MCF 10A (cell line): ENCODE measurements at regions not wholly inside any gene's neighbourhood (a gene's known extent, or its start where the extent isn't known, plus 50 kb on each side); places are given as distances from the start of the nearest gene placed in this dataset.

ENCODE experiments used
- BruUV-seq: library from RNA; stranded (reverse); fragments of 400-500 nt; replicated peaks from 2 replicates; lab custom pipeline; 2021; lab: Mats Ljungman, UMichigan
- CTCF ChIA-PET: fragments of 300-600 bp; sonication (Branson Sonifier 250); formaldehyde crosslinking; extraction: SDS; loops from one replicate; lab custom pipeline; 2021; ENCODE audit warnings: antibody characterized with exemption, inconsistent platforms; lab: Yijun Ruan, JAX
- POLR2A ChIA-PET: fragments of 300-600, 350-650 bp; sonication (Branson Sonifier 250); formaldehyde crosslinking; extraction: SDS; loops from one replicate; lab custom pipeline; 2020; ENCODE audit warnings: antibody characterized with exemption, inconsistent platforms; lab: Yijun Ruan, JAX
- DNase-seq: peaks from one replicate; pipeline ENCODE4 v3.0.0-alpha.2; 2018; ENCODE audit not compliant: unreplicated experiment
- H3K27ac Mint-ChIP-seq: one replicate; pipeline ENCODE4 v1.8.0; 2022; ENCODE audit warnings: mild to moderate bottlenecking, low read depth, mixed read lengths; ENCODE audit not compliant: unreplicated experiment
- H3K27me3 Mint-ChIP-seq: one replicate; pipeline ENCODE4 v1.8.0; 2022; ENCODE audit warnings: mixed read lengths; ENCODE audit not compliant: insufficient read depth, unreplicated experiment
- H3K36me3 Mint-ChIP-seq: one replicate; pipeline ENCODE4 v1.8.0; 2022; ENCODE audit warnings: mild to moderate bottlenecking, moderate library complexity, mixed read lengths; ENCODE audit not compliant: insufficient read depth, unreplicated experiment
- H3K4me1 Mint-ChIP-seq: one replicate; pipeline ENCODE4 v1.8.0; 2022; ENCODE audit warnings: mixed read lengths; ENCODE audit not compliant: insufficient read depth, unreplicated experiment
- H3K4me3 Mint-ChIP-seq: one replicate; pipeline ENCODE4 v1.8.0; 2022; ENCODE audit warnings: mild to moderate bottlenecking, moderate library complexity, mixed read lengths; ENCODE audit not compliant: unreplicated experiment
- H3K9me3 Mint-ChIP-seq: one replicate; pipeline ENCODE4 v1.8.0; 2022; ENCODE audit warnings: mixed read lengths; ENCODE audit not compliant: unreplicated experiment
- intact Hi-C: fragments of 100-400 bp; cut with micrococcal nuclease; formaldehyde crosslinking; loops from 2 replicates; pipeline ENCODE4 v1.14.1; 2022
- TF ChIP-seq, protein P1 (sequence below): fragments of 200-600 bp; IDR thresholded peaks from one replicate; pipeline ENCODE4 v1.8.0; 2022; ENCODE audit warnings: antibody characterized with exemption, mild to moderate bottlenecking; ENCODE audit not compliant: unreplicated experiment

DNA sequence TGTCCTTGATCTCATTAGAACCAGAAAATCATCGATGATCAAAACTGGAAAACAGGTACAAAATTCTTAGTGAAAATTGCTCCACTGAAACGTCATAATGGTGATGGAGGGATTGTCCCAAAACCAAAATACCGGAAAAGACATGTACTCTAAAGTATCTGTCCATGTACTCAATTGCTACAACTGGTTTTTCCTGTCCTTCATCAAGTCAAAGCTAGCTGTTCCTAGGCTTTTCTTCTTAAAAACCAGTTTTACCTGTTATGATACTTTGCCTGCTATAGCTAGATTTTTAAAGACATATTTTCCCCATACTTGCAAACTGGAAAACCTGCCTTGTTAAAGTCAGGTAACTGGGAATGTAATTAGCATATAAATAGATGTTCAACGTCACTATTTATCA lies 50.5 kb upstream of the LRRC1 start:
- Mint-ChIP-seq H3K9me3 (peaks cover 6% of the 10 kb centered on the region), H3K27ac (no peak overlapping the region), H3K27me3 (no peaks in the 10 kb centered on the region), H3K36me3 (no peaks in the 10 kb centered on the region), H3K4me1 (peaks cover 12% of the 10 kb centered on the region), H3K4me3 (no peak overlapping the region)
- intact Hi-C loops, result no loop called here
- TF ChIP-seq, protein P1, sequence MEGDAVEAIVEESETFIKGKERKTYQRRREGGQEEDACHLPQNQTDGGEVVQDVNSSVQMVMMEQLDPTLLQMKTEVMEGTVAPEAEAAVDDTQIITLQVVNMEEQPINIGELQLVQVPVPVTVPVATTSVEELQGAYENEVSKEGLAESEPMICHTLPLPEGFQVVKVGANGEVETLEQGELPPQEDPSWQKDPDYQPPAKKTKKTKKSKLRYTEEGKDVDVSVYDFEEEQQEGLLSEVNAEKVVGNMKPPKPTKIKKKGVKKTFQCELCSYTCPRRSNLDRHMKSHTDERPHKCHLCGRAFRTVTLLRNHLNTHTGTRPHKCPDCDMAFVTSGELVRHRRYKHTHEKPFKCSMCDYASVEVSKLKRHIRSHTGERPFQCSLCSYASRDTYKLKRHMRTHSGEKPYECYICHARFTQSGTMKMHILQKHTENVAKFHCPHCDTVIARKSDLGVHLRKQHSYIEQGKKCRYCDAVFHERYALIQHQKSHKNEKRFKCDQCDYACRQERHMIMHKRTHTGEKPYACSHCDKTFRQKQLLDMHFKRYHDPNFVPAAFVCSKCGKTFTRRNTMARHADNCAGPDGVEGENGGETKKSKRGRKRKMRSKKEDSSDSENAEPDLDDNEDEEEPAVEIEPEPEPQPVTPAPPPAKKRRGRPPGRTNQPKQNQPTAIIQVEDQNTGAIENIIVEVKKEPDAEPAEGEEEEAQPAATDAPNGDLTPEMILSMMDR, result no peak
- no peak for DNase-seq
- CTCF ChIA-PET, result interaction anchor here (0.7 to 1.8 kb wide), 4 partner anchors 9 to 18 kb away, joined by 3 to 8 read pairs (median 4); no protein-coding TSS in a partner anchor
- BruUV-seq, result no TSS peak
- POLR2A ChIA-PET, result interaction anchor here (1.0 to 2.5 kb wide), 4 partner anchors 8 to 53 kb away, joined by 4 to 17 read pairs (median 8); partner anchors contain the start of gene LRRC1

DNA sequence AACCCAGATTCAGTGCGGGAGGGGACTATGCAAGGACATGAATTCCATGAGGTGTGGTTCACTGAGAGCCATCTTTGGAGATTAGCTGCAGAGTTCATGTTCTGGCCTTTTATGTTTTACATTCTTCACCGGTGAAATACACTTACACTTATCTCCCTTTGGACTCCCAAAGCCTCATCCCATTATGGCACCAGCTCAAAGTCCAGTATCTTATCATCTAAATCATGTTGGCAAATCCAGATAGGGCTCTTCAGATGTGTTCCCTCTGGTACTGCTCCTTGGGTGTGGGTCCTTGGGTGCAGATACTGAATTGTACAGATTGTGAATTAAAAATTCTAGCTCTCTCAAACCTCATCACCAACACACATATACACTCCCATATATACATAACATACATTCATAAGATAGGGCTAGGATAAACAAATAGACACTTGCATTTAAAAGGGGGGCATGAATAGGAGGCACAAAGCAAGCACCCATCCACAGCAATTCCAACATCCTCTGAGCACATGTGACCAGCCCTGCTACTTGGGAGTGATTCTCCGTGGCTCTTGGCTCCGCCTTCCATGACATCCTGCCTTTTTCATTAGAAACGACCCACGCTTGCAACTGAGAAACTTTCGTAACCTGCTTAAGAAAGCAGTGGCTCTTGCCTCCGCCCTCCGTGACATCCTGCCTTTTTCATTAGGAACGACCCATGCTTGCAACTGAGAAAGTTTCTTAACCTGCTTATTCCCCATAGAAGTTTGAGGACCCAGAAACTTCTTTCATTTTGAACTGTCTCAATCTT lies 53.6 kb upstream of the LRRC1 start:
- BruUV-seq, result no TSS peak
- CTCF ChIA-PET, result interaction anchor here (0.8 to 1.3 kb wide), 7 partner anchors 13 to 215 kb away, joined by 3 to 9 read pairs (median 4); no protein-coding TSS in a partner anchor
- no peak for DNase-seq
- Mint-ChIP-seq H3K36me3 (no peaks in the 10 kb centered on the region), H3K4me1 (peaks cover 11% of the 10 kb centered on the region), H3K9me3 (peaks cover 6% of the 10 kb centered on the region), H3K27ac (no peak overlapping the region), H3K27me3 (no peaks in the 10 kb centered on the region), H3K4me3 (no peak overlapping the region)
- intact Hi-C loops, result no loop called here
- TF ChIP-seq, protein P1, result no peak
- POLR2A ChIA-PET, result interaction anchor here (1.3 to 1.4 kb wide), 2 partner anchors 54 kb away, joined by 4 to 6 read pairs; partner anchors contain the start of gene LRRC1

DNA sequence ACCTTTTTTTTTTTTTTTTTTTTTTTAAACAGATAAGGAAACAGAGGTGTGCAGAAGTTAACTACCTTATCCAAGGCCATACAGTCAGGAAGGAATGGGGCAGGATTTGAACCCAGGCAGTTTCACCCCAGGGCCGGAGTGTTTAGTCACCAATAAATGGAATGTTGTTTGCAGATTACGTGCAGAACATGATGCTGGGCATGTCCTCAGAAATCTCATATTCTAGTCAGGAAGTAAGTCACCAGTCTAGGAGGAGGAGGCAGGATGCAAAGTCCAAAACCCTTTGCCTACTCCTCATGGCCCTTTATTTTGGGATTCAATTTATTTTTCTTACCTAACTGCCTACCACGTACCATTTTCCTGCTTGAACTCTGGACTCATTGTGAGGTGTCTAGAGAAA lies 57.1 kb upstream of the LRRC1 start:
- ChIA-PET POLR2A (interaction anchor here (2.5 to 5.4 kb wide), 3 partner anchors 11 to 56 kb away, joined by 7 to 174 read pairs (median 52); partner anchors contain the start of gene LRRC1), CTCF (interaction anchor here (0.6 to 2.0 kb wide), 5 partner anchors 10 to 218 kb away, joined by 3 to 7 read pairs (median 4); no protein-coding TSS in a partner anchor)
- peaks cover under 1% of the 10 kb centered on the region for H3K9me3 Mint-ChIP-seq
- TF ChIP-seq, protein P1, result no peak
- H3K27ac Mint-ChIP-seq, result peak overlapping the region; percentile 46
- BruUV-seq, result no TSS peak
- no peaks in the 10 kb centered on the region for H3K36me3 Mint-ChIP-seq
- intact Hi-C loops, result no loop called here
- H3K27me3 Mint-ChIP-seq, result no peaks in the 10 kb centered on the region
- no peak for DNase-seq
- no peak overlapping the region for H3K4me3 Mint-ChIP-seq
- H3K4me1 Mint-ChIP-seq, result peaks cover 35% of the 10 kb centered on the region

DNA sequence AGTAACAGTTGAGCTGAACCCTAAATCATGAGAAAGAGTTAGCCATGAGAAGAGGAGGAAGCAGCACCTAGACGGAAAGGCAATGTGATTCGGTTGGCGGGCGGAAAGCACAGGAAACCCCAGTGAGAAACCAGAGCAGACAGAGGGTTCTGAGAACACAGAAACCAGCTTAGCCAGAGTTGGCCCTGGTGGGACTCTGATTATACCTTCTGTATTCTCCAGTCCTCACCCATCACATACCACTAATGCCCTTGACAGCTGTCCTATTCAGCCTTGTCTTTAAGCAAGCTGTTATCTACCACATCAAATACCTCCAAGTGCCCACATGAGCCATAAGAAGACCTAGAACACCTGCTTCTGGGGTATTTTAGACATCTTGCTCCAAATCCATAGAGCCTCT lies 58.9 kb upstream of the LRRC1 start:
- intact Hi-C loops, result loop anchor here (2.0 kb wide), 1 partner anchor 59 kb away; the partner anchor contains the start of gene LRRC1
- Mint-ChIP-seq H3K27ac (peak overlapping the region; percentile 83), H3K4me1 (peaks cover 34% of the 10 kb centered on the region), H3K27me3 (no peaks in the 10 kb centered on the region), H3K4me3 (no peak overlapping the region), H3K9me3 (no peaks in the 10 kb centered on the region), H3K36me3 (no peaks in the 10 kb centered on the region)
- TF ChIP-seq, protein P1, result no peak
- POLR2A ChIA-PET, result interaction anchor here (0.7 to 5.4 kb wide), 7 partner anchors 9 to 557 kb away, joined by 4 to 174 read pairs (median 7); partner anchors contain the start of gene LRRC1
- no peak for DNase-seq
- BruUV-seq, result no TSS peak
- CTCF ChIA-PET, result interaction anchor here (0.9 to 2.7 kb wide), 11 partner anchors 8 to 243 kb away, joined by 3 to 33 read pairs (median 6); partner anchors contain the start of gene LRRC1
